GM19238 (cell line): ENCODE measurements at regions not wholly inside any gene's neighbourhood (a gene's known extent, or its start where the extent isn't known, plus 50 kb on each side); places are given as distances from the start of the nearest gene placed in this dataset.

Experiments
- DNase-seq: peaks from one replicate; pipeline ENCODE4 v3.0.0; 2011; ENCODE audit warnings: low spot score; ENCODE audit not compliant: insufficient read length

- no peak for DNase-seq
These were observed 79.1 kb downstream of the INHBB start for GRCh38 chr2:120425014-120425413.

- no peak for DNase-seq
These were observed 82.8 kb downstream of the INHBB start for GRCh38 chr2:120428748-120429147.

GRCh38 chr2:120429586-120430500 lies 83.9 kb downstream of the INHBB start:
- DNase-seq, result no peak

- no peak for DNase-seq
These were observed 84.5 kb downstream of the INHBB start for GRCh38 chr2:120430501-120430830.

- DNase-seq, result no peak
These were observed 85.0 kb downstream of the INHBB start for GRCh38 chr2:120430957-120431356.

GRCh38 chr2:120431386-120432292 lies 85.7 kb downstream of the INHBB start:
- DNase-seq, result no peak

GRCh38 chr2:120432293-120432975 lies 86.5 kb downstream of the INHBB start:
- DNase-seq, result no peak

- DNase-seq, result no peak
These were observed 87.3 kb downstream of the INHBB start for GRCh38 chr2:120432976-120433815.

GRCh38 chr2:120433816-120434290 lies 87.9 kb downstream of the INHBB start:
- DNase-seq, result no peak

- DNase-seq, result no peak
These were observed 88.8 kb downstream of the INHBB start for GRCh38 chr2:120434492-120435308.

- DNase-seq, result no peak
These were observed 89.9 kb downstream of the INHBB start for GRCh38 chr2:120435671-120436459.

- no peak for DNase-seq
These were observed 90.5 kb downstream of the INHBB start for GRCh38 chr2:120436460-120436739.

- DNase-seq, result peak; percentile 35
These were observed 91.1 kb downstream of the INHBB start for GRCh38 chr2:120436885-120437603.

- no peak for DNase-seq
These were observed 91.7 kb downstream of the INHBB start for GRCh38 chr2:120437604-120438000.

- no peak for DNase-seq
These were observed 92.5 kb downstream of the INHBB start for GRCh38 chr2:120438301-120439066.

- DNase-seq, result no peak
These were observed 93.1 kb downstream of the INHBB start for GRCh38 chr2:120439067-120439368.

- no peak for DNase-seq
These were observed 93.9 kb downstream of the INHBB start for GRCh38 chr2:120439637-120440384.
